ENCODE measurements at regions not wholly inside any gene's neighbourhood (a gene's known extent, or its start where the extent isn't known, plus 50 kb on each side); places are given as distances from the start of the nearest gene placed in this dataset.

DNA sequence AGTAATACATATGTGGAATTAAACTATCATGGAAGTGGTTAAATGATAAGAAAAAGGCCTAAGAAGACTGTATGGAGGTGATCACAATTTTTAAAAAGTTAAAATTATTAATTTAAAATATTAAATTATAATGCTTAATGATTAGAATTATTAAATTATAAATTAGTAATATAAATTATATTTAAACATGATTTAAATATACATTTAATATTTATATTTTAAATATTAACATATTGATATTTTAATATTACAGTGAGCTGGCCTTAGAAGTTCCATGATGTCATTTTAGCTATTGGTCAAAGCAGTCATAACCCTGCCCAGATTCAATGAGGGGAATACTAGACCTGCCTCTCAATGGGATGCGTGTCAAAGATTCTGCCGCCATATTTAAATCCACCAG is 281.2 kb downstream of the PRDM2 start:
- no peak for DNase-seq

DNA sequence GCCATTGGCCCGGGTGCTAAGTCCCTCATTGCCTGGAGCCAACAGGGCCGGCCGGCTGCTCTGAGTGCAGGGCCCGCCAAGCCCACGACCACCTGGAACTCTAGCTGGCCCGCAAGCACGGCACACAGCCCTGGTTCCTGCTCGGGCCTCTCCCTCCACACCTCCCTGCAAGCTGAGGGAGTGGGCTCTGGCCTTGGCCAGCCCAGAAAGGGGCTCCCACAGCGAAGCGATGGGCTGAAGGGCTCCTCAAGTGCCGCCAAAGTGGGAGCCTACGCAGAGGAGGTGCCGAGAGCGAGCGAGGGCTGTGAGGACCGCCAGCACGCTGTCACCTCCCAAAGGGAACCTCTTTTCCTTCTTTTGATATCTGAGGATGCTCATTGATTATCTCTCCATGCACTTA is 283.4 kb downstream of the PRDM2 start:
- no peak for DNase-seq

DNA sequence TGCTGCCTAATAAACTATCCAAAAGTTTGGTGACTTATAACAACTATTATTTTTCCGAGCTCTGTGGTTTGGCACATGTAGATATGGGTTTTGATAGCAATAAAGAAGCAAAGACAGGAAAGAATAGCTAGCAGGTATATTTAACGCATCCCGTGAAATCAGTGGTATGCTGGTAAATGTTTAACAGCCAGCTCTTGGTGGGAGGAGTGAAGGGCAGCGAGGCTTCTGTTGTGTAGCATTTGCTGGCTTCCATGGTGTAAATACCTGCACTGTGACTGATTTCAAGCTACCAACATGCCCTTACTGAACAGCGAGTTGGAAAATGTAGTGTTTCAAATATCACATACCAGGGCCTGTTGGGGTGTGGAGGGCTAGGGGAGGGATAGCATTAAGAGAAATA is 291.0 kb downstream of the PRDM2 start:
- no peak for DNase-seq

DNA sequence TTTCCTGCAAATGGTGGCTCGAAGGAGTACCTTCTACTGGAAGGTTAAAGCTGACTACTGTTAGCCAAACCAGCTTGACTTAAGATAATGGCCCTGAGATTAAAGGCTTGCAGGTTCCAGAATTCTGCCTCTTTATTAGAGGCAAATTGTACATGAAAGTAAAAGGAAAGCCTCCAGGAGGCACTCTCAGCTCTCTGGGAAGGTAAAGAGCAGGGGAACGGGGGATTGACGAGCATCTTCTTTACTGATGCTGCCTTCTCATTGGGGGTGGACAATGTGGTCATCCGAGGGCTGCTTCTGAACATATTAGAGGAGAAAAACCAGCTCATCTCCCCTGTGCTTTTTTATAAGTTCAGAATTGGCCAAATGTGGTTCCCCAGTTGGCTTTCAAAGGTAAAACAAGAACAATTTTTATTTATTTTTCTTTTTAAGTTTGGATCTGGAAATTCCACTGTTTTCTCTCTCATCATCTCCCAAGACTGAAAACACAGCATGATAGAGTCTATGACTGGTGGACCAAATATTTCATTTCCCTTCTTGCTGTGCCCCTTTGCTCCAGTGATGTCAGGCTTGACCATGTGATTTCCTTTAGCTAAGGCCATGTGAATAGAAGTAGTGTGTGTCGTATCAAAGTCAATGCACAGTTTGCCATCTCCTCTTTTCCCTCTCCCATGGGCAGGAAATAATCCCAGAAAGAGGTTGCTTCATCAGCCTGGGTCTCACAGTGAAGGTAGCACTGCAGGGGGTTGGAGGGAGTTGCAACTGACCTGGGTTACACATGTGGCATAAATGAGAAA is 292.7 kb downstream of the PRDM2 start:
- no peak for DNase-seq

DNA sequence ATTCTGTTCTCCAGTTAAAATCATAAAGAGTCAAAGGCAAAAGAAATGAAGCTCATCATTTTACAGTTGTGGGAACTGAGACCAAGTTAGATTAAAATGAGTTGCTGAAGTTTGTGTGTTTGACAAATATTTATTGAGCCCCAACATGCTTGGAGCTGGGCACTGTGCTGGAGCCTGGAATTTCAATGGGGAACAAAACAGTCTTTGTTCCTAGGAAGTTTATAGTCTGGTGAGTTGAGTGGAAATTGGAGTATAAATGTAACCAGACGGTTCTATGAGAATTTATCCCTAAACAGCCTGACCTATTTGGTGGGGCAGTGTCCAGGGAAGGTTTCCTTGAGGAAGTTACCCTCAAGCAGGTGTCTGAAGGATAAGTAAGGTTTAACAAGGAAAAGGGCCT is 294.4 kb downstream of the PRDM2 start:
- DNase-seq, result no peak

DNA sequence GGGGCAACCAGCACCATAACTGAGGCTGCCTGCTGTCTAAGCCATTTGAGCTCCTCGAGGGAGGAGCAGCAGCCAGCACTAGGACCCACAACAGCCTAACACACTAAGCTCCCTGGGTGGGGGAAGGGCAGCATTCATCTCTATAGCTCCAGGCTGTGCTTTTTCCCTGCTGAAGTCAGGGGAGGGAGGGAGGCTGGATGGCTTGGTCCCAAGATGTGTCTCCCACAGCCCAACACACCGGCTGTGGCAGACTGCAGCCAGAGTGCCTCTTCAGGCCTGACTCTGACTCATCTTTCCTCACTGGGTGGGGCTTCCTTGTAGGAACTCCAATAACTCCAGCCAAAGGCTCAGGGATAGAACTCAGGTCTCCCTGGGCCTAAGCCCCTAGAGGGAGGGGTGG is 296.3 kb downstream of the PRDM2 start:
- no peak for DNase-seq

DNA sequence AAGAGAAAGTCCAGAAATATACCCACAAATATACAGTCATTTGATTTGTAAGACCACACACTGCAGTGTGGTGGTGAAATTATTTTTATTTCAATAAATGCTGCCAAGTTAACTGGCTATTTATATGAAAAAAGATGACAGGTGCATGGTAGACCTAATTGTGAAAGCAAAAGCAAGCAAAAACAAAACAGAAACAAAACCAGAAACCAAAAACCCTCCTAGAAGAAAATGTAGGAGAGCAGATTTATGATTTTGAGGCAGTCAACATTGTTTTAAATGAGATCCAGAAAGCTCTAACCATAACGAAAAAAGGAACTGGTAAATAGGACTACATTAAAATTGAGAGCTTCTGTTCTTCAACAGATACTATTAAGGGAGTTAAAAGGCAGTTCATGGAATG is 303.6 kb downstream of the PRDM2 start:
- DNase-seq, result no peak

DNA sequence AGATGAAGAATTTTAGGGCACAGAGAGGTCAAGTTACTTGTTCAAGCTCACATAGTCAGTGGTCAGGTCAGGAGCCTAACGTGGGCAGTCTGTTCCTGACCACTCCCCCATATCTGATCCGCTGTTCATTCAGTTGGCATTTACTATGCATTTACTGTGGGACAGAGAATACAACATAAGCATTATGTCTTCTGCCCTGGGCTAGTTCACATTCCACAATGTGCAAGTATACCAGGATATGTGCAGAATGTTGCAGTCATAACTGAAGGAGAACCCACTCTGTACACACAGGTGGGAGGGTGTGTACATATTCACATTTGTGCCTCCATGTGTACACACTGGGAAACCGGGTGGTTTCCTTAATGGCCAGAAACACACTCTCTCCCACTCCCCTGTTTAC is 309.6 kb downstream of the PRDM2 start:
- no peak for DNase-seq

DNA sequence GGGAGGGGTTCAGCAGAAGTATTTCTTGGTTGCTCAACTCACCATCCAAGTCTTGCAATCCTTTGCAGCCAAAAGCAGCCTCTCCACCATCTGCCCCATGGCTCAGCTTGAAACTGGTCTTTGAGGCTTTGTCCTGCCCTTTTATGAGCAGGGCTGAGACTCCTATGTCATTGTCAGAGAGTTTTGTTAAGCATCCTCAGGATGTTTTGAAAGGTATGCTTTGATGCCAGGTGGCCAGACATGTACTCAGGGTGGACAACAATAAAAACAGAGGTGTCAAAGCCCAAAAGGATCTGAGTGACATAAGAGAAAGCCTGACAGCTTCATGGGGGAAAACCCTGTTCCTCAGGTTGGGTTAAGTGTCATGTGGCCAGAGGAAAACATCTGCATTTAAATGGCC is 310.5 kb downstream of the PRDM2 start:
- DNase-seq, result no peak

DNA sequence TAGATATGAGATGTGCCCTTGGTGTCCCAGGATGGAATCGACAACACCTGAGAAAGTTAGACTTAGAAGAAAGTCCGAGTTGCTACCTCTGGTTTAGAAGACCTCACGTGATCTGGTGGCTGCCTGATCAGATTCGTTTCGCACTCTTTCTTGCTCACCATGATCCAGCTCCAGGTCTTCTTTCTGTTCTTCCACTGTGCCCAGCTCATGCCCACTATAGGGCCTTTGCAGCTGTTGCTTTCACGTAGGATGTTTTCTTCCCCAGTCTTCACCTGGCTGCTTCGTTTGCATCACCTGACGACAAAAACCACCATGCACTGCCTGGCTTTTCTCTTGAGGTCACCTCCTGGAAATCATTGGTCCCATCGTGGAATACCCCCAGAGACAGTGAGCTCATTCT is 311.1 kb downstream of the PRDM2 start:
- no peak for DNase-seq

DNA sequence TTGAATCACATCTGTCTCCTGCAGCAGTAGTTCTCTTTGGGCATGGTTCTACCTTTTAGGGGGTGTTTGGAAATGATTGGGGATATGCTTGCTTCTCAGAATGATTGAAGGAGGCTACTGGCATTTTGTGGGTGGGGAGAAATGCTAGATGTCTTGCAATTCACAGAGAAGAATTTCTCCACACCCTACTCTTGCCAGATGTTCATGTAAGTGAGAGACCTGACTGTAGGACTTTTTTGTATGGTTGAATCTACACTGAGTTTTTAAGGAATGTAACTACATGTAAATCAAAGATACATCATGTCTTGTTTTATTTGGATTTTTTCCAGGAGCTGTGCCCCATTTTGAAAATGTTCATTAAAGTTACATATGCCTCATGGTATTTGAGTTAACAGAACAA is 311.9 kb downstream of the PRDM2 start:
- DNase-seq, result no peak

DNA sequence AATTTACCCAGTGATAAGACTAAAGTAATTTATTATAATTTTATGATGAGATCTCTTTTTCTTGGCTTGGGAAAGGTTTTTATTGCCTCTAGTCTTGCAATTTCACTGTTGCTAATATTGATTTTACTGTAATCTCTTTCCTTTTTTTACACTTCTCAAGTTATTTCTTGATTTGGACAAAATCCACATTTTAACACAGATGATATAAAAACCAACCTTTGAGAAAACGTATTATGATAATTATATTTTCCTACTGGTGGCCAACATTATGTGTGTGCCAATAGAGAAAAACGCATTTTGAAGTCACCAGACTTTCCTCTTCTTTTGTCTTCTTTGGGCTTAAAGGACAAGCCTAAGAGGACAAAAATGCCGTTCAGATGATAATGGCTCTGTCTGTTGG is 314.9 kb downstream of the PRDM2 start:
- DNase-seq, result no peak

DNA sequence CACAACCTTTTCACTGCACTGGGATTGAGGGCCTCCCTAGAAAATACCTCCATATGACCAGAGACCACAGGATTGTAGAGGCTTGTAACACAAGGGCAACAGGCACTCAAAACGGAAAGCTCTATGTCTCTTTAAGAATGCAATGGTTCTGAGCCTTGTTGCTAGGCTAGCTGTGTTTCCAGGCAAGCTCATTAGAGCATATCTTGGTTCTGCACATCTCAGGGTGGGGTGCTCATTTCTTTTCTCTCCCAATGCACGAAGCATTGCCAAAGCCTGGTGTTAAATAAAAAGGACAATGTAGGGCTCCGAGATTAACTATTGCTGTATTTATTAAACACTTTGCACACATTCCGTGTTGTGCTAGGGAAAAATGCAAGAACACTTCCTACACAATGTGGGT is 315.9 kb downstream of the PRDM2 start:
- no peak for DNase-seq

DNA sequence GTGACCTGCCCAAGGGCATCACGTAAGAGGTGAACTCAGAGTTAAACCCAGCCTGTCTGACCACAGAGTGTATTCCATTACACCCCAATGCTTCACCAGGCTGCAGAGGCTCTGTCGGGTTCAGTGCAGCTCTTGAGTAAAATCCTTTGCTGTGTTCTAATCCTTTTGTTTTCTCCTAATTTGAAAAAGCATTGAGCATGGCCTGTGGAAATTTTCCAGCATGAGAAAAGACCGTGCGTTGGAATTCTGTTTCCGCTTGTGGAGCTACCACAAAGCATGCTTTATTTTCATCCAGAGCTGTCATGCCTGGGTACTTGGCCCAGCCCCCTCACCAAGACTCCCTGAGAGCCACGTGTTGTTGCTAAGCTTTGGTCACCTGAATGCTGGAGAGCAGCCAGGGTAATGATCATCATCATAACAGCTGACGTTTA is 317.6 kb downstream of the PRDM2 start:
- DNase-seq, result no peak

DNA sequence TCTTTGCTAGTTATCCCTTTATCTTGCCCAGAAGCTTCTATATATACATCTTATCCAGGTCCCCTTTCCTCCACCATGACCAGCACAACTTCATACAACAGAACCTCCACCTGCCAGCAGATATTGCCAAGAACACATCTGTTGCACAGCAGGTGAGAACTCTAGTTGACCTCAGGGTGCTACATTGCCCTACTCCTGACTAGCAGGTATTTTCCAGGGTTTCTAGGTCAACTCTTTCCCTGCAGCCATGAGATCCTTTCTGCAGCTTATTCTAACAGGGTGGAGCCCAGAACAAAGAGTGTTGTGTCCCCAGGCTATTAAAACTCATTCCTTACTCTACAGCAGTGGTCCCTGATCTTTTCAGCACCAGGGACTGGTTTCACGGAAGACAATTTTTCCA is 319.5 kb downstream of the PRDM2 start:
- DNase-seq, result no peak

DNA sequence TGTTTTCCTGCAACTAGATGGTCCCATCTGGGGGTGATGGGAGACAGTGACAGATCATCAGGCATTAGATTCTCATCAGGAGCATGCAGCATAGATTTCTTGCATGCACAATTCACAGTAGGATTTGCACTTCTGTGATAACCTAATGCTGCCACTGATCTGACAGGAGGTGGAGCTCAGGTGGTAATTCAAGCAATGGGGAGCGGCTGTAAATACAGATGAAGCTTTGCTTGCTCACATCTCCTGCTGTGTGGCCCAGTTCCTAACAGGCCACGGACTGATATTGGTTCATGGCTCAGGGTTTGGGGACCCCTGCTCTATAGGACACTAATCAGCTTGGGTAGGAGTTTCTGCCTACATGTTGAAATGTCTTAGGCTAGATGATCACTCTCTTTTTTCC is 320.0 kb downstream of the PRDM2 start:
- DNase-seq, result no peak

DNA sequence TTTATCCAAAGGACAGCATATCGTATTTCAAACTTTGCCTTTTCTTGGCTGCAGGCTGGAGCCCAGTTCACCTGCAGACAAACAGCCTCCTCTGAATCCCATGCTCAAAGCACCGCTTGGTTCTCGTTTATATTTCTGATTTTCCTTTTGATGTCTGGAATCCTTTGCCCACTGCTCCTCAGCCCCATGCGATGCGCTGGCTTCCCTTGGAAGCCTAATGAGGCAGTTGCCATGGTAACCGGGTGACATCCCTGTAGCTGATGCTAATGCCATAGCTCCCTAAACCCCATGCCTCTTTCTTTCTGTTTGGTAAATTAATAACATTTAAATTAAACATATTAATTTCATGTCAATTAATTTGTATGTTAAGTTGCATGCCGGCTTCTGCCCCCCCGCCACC is 327.1 kb downstream of the PRDM2 start:
- DNase-seq, result no peak

DNA sequence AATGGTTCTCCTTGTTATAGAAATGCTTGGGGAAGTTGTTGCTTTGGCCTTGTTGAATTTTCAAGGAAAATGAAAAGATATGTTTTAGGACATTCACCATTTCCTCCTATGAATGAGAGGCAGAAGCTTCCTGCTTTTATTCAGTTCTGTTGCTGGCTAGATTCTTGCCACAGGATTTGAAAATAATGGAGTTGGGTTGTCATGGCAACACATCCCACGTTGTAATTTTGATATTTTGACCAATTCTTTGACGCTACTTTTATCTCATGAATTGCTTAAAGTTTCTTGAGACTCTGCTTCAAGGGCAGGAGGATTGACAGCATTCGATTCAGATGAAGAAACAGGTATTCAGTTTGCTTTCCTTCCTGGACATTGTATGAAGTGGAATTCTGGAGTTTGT is 331.5 kb downstream of the PRDM2 start:
- no peak for DNase-seq

DNA sequence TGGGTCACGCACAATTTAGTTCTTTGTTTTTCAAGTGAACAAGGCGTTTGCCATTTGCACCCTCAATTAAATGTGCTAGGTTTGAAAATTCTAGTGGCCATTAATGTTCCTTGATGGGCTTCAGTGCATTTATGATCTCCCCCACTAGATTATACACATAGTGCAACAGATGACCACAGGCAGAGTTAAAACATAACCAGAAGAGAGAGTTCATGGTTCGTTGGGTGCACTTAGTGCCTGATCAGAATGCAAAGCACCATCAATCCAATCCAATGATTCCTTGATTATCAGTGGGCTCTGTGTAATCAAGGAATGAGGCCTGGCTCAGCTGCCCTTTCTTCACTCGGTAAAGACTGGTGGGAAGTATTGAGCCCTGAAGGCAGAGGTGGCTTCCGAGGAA is 334.5 kb downstream of the PRDM2 start:
- DNase-seq, result no peak

DNA sequence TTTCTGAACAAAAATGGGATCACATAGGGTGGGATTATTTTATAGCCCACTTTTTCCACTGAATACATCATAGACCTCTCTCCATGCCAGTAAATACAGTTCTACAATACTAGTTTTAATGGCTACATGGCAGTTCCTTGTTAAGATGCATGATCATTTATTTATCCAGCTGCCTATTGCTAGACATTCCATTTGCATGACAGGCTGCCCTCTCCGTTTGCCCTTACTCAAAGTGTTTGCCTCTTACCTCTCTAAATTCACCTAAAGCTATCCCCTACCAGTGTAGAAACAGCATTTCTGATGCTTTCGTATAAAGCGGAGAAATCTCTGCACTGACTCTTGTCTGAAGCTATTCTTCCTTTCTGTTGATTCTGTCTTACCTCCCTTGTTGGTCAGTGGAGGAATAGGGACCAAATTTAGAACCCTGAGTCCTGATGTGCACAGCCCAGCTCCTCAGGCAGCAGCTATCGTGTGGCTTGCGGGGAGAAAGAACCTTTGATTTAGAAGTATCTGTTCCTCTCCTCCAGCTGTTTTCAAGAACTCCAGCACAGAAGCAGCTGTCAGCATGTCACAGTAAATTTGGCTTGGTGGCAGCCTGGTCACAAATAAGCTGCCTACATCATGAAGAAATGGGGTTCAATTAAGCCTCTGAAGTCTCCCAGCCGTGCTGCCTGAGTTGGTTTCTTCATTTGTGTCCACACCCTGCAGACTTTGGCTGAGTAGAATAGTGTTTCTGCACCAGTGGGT is 337.3 kb downstream of the PRDM2 start:
- DNase-seq, result no peak

DNA sequence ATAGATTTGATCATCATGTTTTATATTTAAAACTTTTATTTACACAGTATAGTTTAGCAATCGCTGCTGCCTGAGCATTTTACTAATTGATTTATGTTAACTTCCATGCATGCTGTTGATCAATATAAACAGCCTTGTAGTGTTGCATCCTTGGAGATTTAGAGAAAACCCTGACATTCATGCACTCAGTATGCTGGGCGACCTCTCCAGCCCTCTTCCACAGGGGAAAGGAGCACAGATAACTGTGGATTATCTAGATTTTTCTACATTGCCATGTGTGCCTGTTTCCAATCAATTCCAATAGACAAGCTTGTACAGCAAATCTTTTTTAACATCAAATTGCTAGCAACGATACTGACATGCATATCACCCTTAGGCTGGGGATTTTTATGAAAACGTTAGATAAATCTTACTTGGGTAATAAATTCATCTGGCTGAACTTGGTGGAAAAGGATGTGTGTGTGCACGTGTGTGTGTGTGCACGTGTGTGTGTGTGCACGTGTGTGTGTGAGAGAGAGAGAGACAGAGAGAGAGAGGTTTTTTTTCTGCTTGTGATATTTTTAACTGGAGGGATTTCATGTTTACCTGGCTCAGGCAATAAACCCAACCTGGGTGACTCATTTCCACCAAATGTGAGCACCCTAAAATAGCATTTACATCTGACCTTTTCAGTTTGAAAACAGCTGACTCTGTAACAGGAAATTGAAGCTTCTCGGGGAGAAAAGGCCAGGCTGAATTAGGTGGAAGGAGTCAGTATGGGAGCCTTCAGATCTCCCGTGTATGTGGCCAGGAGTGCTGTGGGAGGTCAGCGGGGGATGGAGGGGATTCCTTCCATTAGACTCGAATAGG is 339.8 kb downstream of the PRDM2 start:
- DNase-seq, result no peak

DNA sequence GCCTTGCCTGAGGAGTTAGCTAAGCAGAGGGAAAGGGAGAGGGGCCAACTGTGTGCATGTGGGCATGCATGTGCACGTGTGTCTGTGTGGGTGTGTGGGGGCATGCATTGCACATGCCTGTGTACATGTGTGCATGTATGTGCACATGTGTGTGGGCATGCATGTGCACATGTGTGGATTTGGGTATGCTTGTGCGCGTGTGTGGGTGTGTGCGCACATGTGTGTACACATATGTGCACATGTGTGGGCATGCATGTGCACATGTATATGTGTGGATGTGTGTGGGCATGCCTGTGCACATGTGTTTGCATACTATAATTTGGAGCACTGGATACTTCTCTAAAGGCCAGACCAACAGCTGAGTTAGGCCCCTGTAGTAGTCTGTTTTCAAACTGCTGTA is 350.0 kb downstream of the PRDM2 start:
- no peak for DNase-seq

DNA sequence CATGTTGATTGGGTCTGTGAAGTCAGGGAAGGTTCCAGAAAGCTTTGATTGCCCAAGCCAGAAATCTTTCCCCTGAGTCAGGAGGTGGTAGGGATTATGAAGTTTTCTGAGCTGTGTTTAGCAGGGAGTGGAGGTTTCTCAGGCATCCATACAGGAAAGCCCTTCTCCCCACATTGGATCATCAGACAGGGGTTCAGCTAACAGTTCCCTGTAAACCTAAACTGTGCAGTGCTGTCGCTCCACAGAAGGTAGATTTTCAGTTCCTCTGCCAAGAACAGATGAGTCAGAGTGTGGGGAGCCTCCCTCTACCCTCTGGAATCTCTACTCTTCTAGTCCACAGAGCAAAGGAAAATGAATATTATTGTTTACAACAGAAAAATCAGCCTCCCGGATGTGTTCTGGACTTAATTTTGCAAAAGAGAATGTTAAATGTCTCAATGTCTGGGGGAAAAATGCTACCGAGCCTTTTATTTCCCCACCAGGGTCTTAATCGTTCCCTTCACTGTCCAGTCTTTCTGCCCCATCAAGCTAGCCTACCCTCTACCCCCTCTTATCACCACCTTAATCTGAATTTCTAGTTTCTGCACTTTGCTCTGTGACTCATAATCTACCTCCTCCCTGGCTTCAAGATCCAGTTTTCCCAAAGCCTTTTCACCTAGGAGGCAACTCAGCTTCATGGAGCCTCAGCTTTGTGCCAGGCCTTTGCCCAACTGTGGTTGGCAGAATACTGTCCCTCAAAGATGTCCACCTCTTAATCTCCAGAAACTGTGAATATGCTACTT is 355.6 kb downstream of the PRDM2 start:
- no peak for DNase-seq
